Adrenal gland (tissue), 5 donors: ENCODE measurements at regions not wholly inside any gene's neighbourhood (a gene's known extent, or its start where the extent isn't known, plus 50 kb on each side); places are given as distances from the start of the nearest gene placed in this dataset.

ENCODE experiments used
- CTCF ChIP-seq, 6 experiments: fragments of 450-650 bp in 4 of 6; fragments of 200-600 bp in 2 of 6; sonication (generic) in 1 of 6; IDR thresholded peaks; 1 replicate in 5 of 6; 2 replicates in 1 of 6; pipeline versions ENCODE4 v1.5.1 to v1.8.0; 2016 to 2021; ENCODE audit warnings: antibody characterized with exemption in 6 of 6, mild to moderate bottlenecking in 2 of 6, moderate library complexity in 1 of 6
- POLR2A ChIP-seq, 2 donors: fragments of 450-650 bp; IDR thresholded peaks; one replicate each; pipeline ENCODE4 v1.6.1; 2017; ENCODE audit warnings: antibody characterized with exemption in 2 of 2, mild to moderate bottlenecking in 2 of 2, moderate library complexity in 1 of 2
- donor health status: DM: no; HTN: no; CAD: no.

GRCh38 chr6:163655217-163656121, 241.0 kb downstream of the QKI start:
- TF ChIP-seq CTCF (IDR thresholded peaks at IDR 0.05): no peak
- no peak for TF ChIP-seq POLR2A (IDR thresholded peaks at IDR 0.05)
